GM12892 (cell line): ENCODE measurements at regions not wholly inside any gene's neighbourhood (a gene's known extent, or its start where the extent isn't known, plus 50 kb on each side); places are given as distances from the start of the nearest gene placed in this dataset.

Experiments
- POLR2A ChIP-seq: IDR thresholded peaks from 2 replicates; pipeline ENCODE4 v1.6.1; 2011; ENCODE audit warnings: low read depth, low read length, control low read depth
- TAF1 ChIP-seq: IDR thresholded peaks from 2 replicates; pipeline ENCODE4 v1.6.1; 2011; ENCODE audit warnings: low read depth, mild to moderate bottlenecking, control low read depth, low read length, borderline replicate concordance

DNA sequence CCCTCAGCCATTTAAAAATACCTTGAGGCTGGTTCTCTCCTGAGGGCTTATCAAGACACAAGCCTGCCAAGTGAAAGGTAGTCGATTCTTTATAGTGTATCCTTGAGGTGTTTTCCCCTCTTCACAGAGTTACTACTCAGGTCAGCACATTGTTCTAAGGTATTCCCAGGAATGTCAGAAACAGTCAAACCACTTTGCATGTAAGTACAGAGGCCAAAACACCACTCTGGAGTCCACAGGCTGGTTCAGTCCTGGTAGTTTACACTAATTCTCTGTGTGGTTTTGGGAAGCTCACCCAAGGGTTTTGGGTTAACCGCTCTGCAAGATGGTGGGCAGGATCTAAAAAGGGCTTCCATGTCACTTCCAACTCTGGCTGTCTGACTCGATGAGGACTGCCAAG, 162.3 kb upstream of the PPP2R2B start:
- no peak for TF ChIP-seq POLR2A
- TF ChIP-seq TAF1, result no peak
